ENCODE measurements at regions not wholly inside any gene's neighbourhood (a gene's known extent, or its start where the extent isn't known, plus 50 kb on each side); places are given as distances from the start of the nearest gene placed in this dataset.

GRCh38 chr4:23991444-23991843 is 101.6 kb upstream of the PPARGC1A start:
- no peak for TF ChIP-seq EZH2 (IDR thresholded peaks at IDR 0.05; ENCODE audit: borderline replicate concordance, low read length)
- TF ChIP-seq CTCF (IDR thresholded peaks at IDR 0.05; ENCODE audit: low read length) = no peak

Measured in OCI-LY1 (cell line).